ENCODE measurements at regions not wholly inside any gene's neighbourhood (a gene's known extent, or its start where the extent isn't known, plus 50 kb on each side); places are given as distances from the start of the nearest gene placed in this dataset.

DNA sequence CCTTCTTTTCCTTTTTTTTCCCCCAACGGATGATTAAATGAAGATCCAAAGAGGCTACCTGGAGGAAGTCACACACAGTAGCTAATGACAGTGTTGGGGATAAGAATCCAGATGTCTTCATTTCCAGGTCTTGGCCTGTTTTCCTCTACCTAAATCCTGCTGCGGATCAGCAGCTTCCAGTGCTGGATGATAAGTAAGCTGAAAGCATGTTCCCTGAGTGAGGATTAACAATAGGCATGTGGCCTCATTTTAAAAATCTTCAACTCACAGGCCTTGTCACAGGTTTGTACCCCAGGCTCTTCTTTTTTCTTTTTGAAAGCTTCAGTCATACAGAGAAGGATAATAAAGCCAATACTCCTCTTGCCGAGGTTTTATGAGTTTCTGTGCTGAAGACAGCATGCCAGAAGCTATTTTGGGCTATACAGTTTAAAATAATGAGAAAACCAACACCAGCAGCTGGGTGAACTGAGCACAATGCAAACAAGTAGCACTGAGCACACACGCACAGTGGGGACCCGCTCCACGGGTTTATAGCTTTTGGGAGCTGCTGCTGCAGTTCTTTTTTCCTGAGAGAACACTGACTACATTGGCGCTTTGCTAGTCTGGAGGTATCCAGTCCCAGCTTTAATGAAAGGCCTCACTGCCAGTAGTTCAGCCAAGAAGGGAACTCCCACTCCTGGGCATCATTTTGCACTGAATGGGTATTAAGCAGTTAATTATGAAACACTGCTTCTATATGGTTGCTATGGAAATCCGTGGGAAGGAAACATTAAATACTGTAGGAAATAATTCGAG lies 184.2 kb upstream of the CTSO start:
- H3K4me3 ChIP-seq = no peak overlapping the region
- ATAC-seq (no peak), DNase-seq (no peak)
- H3K4me1 ChIP-seq = no peaks in the 10 kb centered on the region
- TF ChIP-seq, protein P1, sequence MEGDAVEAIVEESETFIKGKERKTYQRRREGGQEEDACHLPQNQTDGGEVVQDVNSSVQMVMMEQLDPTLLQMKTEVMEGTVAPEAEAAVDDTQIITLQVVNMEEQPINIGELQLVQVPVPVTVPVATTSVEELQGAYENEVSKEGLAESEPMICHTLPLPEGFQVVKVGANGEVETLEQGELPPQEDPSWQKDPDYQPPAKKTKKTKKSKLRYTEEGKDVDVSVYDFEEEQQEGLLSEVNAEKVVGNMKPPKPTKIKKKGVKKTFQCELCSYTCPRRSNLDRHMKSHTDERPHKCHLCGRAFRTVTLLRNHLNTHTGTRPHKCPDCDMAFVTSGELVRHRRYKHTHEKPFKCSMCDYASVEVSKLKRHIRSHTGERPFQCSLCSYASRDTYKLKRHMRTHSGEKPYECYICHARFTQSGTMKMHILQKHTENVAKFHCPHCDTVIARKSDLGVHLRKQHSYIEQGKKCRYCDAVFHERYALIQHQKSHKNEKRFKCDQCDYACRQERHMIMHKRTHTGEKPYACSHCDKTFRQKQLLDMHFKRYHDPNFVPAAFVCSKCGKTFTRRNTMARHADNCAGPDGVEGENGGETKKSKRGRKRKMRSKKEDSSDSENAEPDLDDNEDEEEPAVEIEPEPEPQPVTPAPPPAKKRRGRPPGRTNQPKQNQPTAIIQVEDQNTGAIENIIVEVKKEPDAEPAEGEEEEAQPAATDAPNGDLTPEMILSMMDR (IDR thresholded peaks at IDR 0.05) = no peak
- intact Hi-C loops (cut with DNase I) = no loop called here
- no peaks in the 10 kb centered on the region for H3K9me3 ChIP-seq
- H3K27me3 ChIP-seq = no peaks in the 10 kb centered on the region
- no peaks in the 10 kb centered on the region for H3K36me3 ChIP-seq
- H3K27ac ChIP-seq = no peak overlapping the region

DNA sequence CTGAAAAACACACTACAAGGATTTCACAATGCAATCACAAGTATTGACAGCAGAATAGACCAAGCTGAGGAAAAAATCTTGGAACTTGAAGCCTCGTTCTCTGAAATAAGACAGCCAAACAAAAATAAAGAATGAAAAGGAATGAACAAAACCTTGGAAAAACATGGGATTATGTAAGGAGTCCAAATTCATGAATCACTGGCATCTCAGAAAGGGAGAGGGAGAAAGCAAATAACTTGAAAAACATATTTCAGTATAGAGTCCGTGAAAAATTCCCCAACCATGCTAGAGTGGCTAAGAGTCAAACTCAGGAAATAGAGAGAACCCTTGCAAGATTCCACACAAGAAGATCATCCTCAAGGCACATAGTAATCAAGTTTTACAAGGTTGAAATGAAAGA lies 178.5 kb upstream of the CTSO start:
- ATAC-seq = no peak
- Histone ChIP-seq H3K27me3 (no peaks in the 10 kb centered on the region), H3K9me3 (no peaks in the 10 kb centered on the region), H3K36me3 (no peaks in the 10 kb centered on the region), H3K4me1 (no peaks in the 10 kb centered on the region), H3K4me3 (no peak overlapping the region), H3K27ac (no peak overlapping the region)
- intact Hi-C loops (cut with DNase I) = no loop called here
- no peak for DNase-seq
- TF ChIP-seq, protein P1 (IDR thresholded peaks at IDR 0.05) = no peak

DNA sequence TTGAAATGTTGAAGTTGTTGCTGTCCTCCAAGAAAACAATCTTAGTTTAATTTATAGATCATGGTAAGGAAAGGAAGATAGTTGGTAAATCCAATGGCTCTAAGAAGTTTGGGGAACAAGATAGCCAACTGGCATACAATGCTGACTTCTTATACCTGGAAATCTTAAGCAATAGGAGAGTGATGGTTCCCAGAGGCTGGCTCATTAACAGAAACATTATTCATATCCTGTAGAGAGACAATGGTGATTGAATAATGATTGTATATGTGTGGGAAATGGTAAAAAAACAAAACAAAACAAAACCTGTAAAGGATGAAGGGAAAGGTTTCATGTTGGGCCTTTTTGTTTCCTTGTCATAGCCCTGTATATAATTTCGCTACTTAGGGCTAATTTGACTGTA lies 174.9 kb upstream of the CTSO start:
- Histone ChIP-seq H3K27me3 (no peaks in the 10 kb centered on the region), H3K4me3 (no peak overlapping the region), H3K36me3 (no peaks in the 10 kb centered on the region), H3K27ac (no peak overlapping the region), H3K4me1 (no peaks in the 10 kb centered on the region), H3K9me3 (peaks cover 7% of the 10 kb centered on the region)
- intact Hi-C loops (cut with DNase I) = no loop called here
- ATAC-seq (no peak), DNase-seq (no peak)
- TF ChIP-seq, protein P1 (IDR thresholded peaks at IDR 0.05) = no peak

DNA sequence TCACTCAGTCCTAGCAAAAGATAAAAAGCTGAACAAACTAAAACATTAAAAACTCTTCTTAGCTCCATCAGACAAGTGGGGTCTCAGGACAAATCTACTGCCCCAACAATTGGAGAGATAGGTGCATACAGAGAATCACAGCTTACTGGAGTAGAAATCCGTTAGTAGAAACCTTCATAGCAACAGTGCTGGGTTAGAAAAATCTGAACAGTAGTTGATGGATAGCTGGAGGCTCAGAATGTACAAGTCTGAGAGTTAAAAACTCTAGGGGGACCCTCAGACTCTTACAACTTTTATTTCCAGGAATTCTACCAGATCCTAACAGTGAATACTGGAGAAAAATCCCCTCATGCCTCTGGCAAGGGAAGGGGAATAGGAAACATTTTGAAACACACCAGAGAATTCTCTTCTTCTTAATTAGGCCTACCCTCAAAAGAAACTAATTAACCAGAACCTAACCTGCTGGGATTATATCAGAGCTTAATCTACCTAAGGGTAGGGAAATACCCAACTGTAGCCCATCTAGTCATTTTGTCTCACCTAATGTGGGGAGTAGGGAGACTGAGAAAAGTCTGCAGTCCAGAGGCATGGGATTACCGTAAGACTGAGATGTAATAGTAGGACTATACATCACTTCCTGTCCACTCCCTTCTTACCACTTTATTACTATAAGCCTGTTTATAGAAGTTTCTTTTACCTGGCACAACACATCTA lies 165.0 kb upstream of the CTSO start:
- Histone ChIP-seq H3K4me3 (no peak overlapping the region), H3K4me1 (no peaks in the 10 kb centered on the region), H3K27me3 (no peaks in the 10 kb centered on the region), H3K27ac (no peak overlapping the region), H3K9me3 (no peaks in the 10 kb centered on the region), H3K36me3 (no peaks in the 10 kb centered on the region)
- DNase-seq = no peak
- ATAC-seq = no peak
- TF ChIP-seq, protein P1 (IDR thresholded peaks at IDR 0.05) = no peak
- intact Hi-C loops (cut with DNase I) = no loop called here

DNA sequence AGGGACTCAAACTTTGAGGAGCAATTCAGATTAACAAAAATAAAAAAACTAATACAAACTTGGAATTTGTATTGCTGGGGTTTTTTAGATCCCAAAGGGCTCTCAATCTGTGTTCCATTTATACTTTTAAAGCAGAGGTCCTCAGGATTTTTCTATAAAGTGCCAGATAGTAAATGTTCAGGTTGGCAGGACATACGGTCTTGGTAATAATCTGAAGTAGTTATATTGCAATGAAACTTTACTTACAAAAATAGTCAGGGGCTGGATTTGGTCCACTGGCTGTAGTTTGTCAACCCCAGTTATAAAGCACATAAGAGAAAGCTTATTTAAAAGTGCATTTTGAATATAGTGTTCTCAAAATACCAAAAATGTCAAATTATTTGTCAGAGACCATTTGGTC lies 164.1 kb upstream of the CTSO start:
- no peak for DNase-seq
- TF ChIP-seq, protein P1 (IDR thresholded peaks at IDR 0.05) = no peak
- Histone ChIP-seq H3K4me3 (no peak overlapping the region), H3K36me3 (no peaks in the 10 kb centered on the region), H3K27ac (no peak overlapping the region), H3K9me3 (no peaks in the 10 kb centered on the region), H3K27me3 (no peaks in the 10 kb centered on the region), H3K4me1 (no peaks in the 10 kb centered on the region)
- no peak for ATAC-seq
- intact Hi-C loops (cut with DNase I) = no loop called here
